Esophagus squamous epithelium (tissue), 4 donors: ENCODE measurements at regions not wholly inside any gene's neighbourhood (a gene's known extent, or its start where the extent isn't known, plus 50 kb on each side); places are given as distances from the start of the nearest gene placed in this dataset.

ENCODE experiments used
- POLR2A ChIP-seq, 4 donors: fragments of 450-650 bp; IDR thresholded peaks; one replicate each; pipeline ENCODE4 v1.6.1; 2017; ENCODE audit warnings: antibody characterized with exemption in 4 of 4, mild to moderate bottlenecking in 4 of 4, moderate library complexity in 3 of 4
- TF ChIP-seq, protein P1 (sequence below), 6 experiments: fragments of 450-650 bp in 4 of 6; fragments of 200-600 bp in 2 of 6; sonication (generic) in 2 of 6; IDR thresholded peaks; one replicate each; pipeline ENCODE4 v1.5.1; 2016 to 2019; ENCODE audit warnings: antibody characterized with exemption in 6 of 6, mild to moderate bottlenecking in 4 of 6, moderate library complexity in 4 of 6

DNA sequence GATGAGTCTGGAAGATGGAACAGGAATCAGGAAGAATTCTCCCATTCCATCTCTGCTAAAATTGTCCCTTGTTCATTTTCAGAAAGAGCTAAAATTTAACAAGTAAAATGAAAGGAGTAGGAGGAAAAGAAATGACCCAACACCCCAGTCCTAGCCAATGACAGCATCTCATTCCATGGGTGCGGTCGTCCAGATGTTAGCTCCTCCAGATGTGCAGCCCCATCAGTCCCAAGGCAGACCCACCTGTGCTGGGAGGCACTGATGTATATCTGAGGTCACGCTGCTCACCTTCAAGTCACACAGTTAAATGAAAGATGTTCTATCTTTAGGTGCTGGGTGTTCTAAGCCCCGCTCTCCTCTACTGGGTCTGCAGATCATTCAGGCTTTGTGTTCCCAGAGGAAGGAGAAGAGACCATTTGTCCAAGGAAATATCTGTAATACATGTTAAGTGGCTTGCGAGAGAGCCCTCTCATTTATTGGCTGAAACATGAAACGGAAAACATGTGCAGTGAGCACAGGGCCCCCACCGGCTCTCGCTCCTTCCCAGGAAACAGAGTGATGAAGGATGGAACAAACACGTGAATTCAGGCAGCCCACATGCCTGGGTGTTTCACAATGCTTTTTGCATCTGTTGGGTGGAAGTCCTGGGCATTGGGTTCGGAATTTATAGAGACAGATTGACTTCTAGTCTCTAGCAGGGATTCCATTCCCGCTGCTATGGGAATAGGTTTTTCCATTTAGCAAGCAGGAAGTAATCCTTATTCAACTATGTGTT lies 294.6 kb downstream of the NUAK1 start:
- TF ChIP-seq, protein P1, sequence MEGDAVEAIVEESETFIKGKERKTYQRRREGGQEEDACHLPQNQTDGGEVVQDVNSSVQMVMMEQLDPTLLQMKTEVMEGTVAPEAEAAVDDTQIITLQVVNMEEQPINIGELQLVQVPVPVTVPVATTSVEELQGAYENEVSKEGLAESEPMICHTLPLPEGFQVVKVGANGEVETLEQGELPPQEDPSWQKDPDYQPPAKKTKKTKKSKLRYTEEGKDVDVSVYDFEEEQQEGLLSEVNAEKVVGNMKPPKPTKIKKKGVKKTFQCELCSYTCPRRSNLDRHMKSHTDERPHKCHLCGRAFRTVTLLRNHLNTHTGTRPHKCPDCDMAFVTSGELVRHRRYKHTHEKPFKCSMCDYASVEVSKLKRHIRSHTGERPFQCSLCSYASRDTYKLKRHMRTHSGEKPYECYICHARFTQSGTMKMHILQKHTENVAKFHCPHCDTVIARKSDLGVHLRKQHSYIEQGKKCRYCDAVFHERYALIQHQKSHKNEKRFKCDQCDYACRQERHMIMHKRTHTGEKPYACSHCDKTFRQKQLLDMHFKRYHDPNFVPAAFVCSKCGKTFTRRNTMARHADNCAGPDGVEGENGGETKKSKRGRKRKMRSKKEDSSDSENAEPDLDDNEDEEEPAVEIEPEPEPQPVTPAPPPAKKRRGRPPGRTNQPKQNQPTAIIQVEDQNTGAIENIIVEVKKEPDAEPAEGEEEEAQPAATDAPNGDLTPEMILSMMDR (IDR thresholded peaks at IDR 0.05): no peak
- TF ChIP-seq POLR2A (IDR thresholded peaks at IDR 0.05): no peak
